Activated CD4-positive, alpha-beta T cell treated with anti-CD3 and anti-CD28 coated beads, Interleukin-2, amount 10 ng/mL, durations not matched to agents 24 days and 14 days (primary cell): ENCODE measurements at regions not wholly inside any gene's neighbourhood (a gene's known extent, or its start where the extent isn't known, plus 50 kb on each side); places are given as distances from the start of the nearest gene placed in this dataset.

Experiments
- DNase-seq: peaks from one replicate; pipeline ENCODE4 v3.0.0; 2022
- H3K27ac Mint-ChIP-seq: one replicate; pipeline ENCODE4 v1.8.0; 2022; ENCODE audit warnings: mild to moderate bottlenecking, mixed read lengths
- H3K27me3 Mint-ChIP-seq: one replicate; pipeline ENCODE4 v1.8.0; 2022; ENCODE audit warnings: mixed read lengths
- H3K36me3 Mint-ChIP-seq: one replicate; pipeline ENCODE4 v1.8.0; 2022; ENCODE audit warnings: low read depth, mild to moderate bottlenecking, mixed read lengths
- H3K4me1 Mint-ChIP-seq: one replicate; pipeline ENCODE4 v1.8.0; 2021; ENCODE audit warnings: mixed read lengths
- H3K4me3 Mint-ChIP-seq: one replicate; pipeline ENCODE4 v1.8.0; 2022; ENCODE audit warnings: mild to moderate bottlenecking, moderate library complexity, mixed read lengths
- H3K9me3 Mint-ChIP-seq: one replicate; pipeline ENCODE4 v1.8.0; 2021; ENCODE audit warnings: mixed read lengths
- intact Hi-C: fragments of 100-400 bp; cut with micrococcal nuclease; formaldehyde crosslinking; loops from one replicate; pipeline ENCODE4 v1.15.1; 2023

- H3K4me3 Mint-ChIP-seq: no peak overlapping the region
- H3K4me1 Mint-ChIP-seq: no peaks in the 10 kb centered on the region
- H3K9me3 Mint-ChIP-seq: no peaks in the 10 kb centered on the region
- DNase-seq: no peak
- intact Hi-C loops: no loop called here
- H3K27me3 Mint-ChIP-seq: no peaks in the 10 kb centered on the region
- H3K27ac Mint-ChIP-seq: no peak overlapping the region
- no peaks in the 10 kb centered on the region for H3K36me3 Mint-ChIP-seq
These were observed 520.0 kb downstream of the ANKRD50 start for GRCh38 chr4:124192544-124192943.

- Mint-ChIP-seq H3K27me3 (no peaks in the 10 kb centered on the region), H3K4me1 (no peaks in the 10 kb centered on the region), H3K36me3 (no peaks in the 10 kb centered on the region), H3K27ac (no peak overlapping the region), H3K9me3 (no peaks in the 10 kb centered on the region), H3K4me3 (no peak overlapping the region)
- intact Hi-C loops: no loop called here
- DNase-seq: no peak
These were observed 513.3 kb downstream of the ANKRD50 start for GRCh38 chr4:124199185-124199584.

GRCh38 chr4:124199755-124200154 is 512.8 kb downstream of the ANKRD50 start:
- Mint-ChIP-seq H3K4me3 (no peak overlapping the region), H3K4me1 (no peaks in the 10 kb centered on the region), H3K36me3 (no peaks in the 10 kb centered on the region), H3K27ac (no peak overlapping the region), H3K27me3 (no peaks in the 10 kb centered on the region), H3K9me3 (no peaks in the 10 kb centered on the region)
- intact Hi-C loops: no loop called here
- no peak for DNase-seq

GRCh38 chr4:124201636-124202035 is 510.9 kb downstream of the ANKRD50 start:
- intact Hi-C loops: no loop called here
- no peak overlapping the region for H3K4me3 Mint-ChIP-seq
- H3K4me1 Mint-ChIP-seq: no peaks in the 10 kb centered on the region
- H3K27me3 Mint-ChIP-seq: no peaks in the 10 kb centered on the region
- no peaks in the 10 kb centered on the region for H3K36me3 Mint-ChIP-seq
- no peaks in the 10 kb centered on the region for H3K9me3 Mint-ChIP-seq
- no peak overlapping the region for H3K27ac Mint-ChIP-seq
- no peak for DNase-seq

GRCh38 chr4:124202099-124202498 is 510.4 kb downstream of the ANKRD50 start:
- Mint-ChIP-seq H3K27me3 (no peaks in the 10 kb centered on the region), H3K36me3 (no peaks in the 10 kb centered on the region), H3K27ac (no peak overlapping the region), H3K9me3 (no peaks in the 10 kb centered on the region), H3K4me1 (no peaks in the 10 kb centered on the region), H3K4me3 (no peak overlapping the region)
- intact Hi-C loops: no loop called here
- no peak for DNase-seq

GRCh38 chr4:124203613-124204238 is 508.8 kb downstream of the ANKRD50 start:
- no peaks in the 10 kb centered on the region for H3K27me3 Mint-ChIP-seq
- H3K4me1 Mint-ChIP-seq: no peaks in the 10 kb centered on the region
- no peaks in the 10 kb centered on the region for H3K9me3 Mint-ChIP-seq
- no peaks in the 10 kb centered on the region for H3K36me3 Mint-ChIP-seq
- no peak overlapping the region for H3K4me3 Mint-ChIP-seq
- H3K27ac Mint-ChIP-seq: no peak overlapping the region
- intact Hi-C loops: no loop called here
- no peak for DNase-seq

- no peaks in the 10 kb centered on the region for H3K36me3 Mint-ChIP-seq
- H3K27ac Mint-ChIP-seq: no peak overlapping the region
- no peaks in the 10 kb centered on the region for H3K4me1 Mint-ChIP-seq
These were observed 505.5 kb downstream of the ANKRD50 start for GRCh38 chr4:124206779-124207605.

GRCh38 chr4:124209211-124209610 is 503.3 kb downstream of the ANKRD50 start:
- DNase-seq: no peak
- no peak overlapping the region for H3K4me3 Mint-ChIP-seq
- no peak overlapping the region for H3K27ac Mint-ChIP-seq
- H3K4me1 Mint-ChIP-seq: no peaks in the 10 kb centered on the region
- no peaks in the 10 kb centered on the region for H3K9me3 Mint-ChIP-seq
- no peaks in the 10 kb centered on the region for H3K27me3 Mint-ChIP-seq
- intact Hi-C loops: no loop called here
- no peaks in the 10 kb centered on the region for H3K36me3 Mint-ChIP-seq

More at GRCh38 chr4:124206779-124207605, 505.5 kb downstream of the ANKRD50 start:
- no peaks in the 10 kb centered on the region for H3K9me3 Mint-ChIP-seq
- DNase-seq: no peak
- H3K4me3 Mint-ChIP-seq: no peak overlapping the region
- intact Hi-C loops: no loop called here
- H3K27me3 Mint-ChIP-seq: no peaks in the 10 kb centered on the region

GRCh38 chr4:124209626-124210025 is 502.9 kb downstream of the ANKRD50 start:
- intact Hi-C loops: no loop called here
- no peak overlapping the region for H3K27ac Mint-ChIP-seq
- no peaks in the 10 kb centered on the region for H3K36me3 Mint-ChIP-seq
- H3K4me3 Mint-ChIP-seq: no peak overlapping the region
- no peaks in the 10 kb centered on the region for H3K9me3 Mint-ChIP-seq
- DNase-seq: no peak
- H3K27me3 Mint-ChIP-seq: no peaks in the 10 kb centered on the region
- no peaks in the 10 kb centered on the region for H3K4me1 Mint-ChIP-seq

GRCh38 chr4:124210746-124211145 is 501.8 kb downstream of the ANKRD50 start:
- Mint-ChIP-seq H3K27me3 (no peaks in the 10 kb centered on the region), H3K27ac (no peak overlapping the region), H3K4me1 (no peaks in the 10 kb centered on the region), H3K36me3 (no peaks in the 10 kb centered on the region), H3K4me3 (no peak overlapping the region), H3K9me3 (no peaks in the 10 kb centered on the region)
- intact Hi-C loops: no loop called here
- no peak for DNase-seq

GRCh38 chr4:124212815-124213630 is 499.5 kb downstream of the ANKRD50 start:
- intact Hi-C loops: no loop called here
- Mint-ChIP-seq H3K36me3 (no peaks in the 10 kb centered on the region), H3K9me3 (no peaks in the 10 kb centered on the region), H3K4me1 (no peaks in the 10 kb centered on the region), H3K4me3 (no peak overlapping the region), H3K27me3 (no peaks in the 10 kb centered on the region), H3K27ac (no peak overlapping the region)
- no peak for DNase-seq

GRCh38 chr4:124219389-124219788 is 493.1 kb downstream of the ANKRD50 start:
- Mint-ChIP-seq H3K4me1 (no peaks in the 10 kb centered on the region), H3K4me3 (no peak overlapping the region), H3K36me3 (no peaks in the 10 kb centered on the region), H3K9me3 (no peaks in the 10 kb centered on the region), H3K27ac (no peak overlapping the region), H3K27me3 (no peaks in the 10 kb centered on the region)
- intact Hi-C loops: no loop called here
- DNase-seq: no peak

GRCh38 chr4:124224256-124224655 is 488.3 kb downstream of the ANKRD50 start:
- DNase-seq: no peak
- intact Hi-C loops: no loop called here
- no peaks in the 10 kb centered on the region for H3K4me1 Mint-ChIP-seq
- H3K27me3 Mint-ChIP-seq: no peaks in the 10 kb centered on the region
- no peaks in the 10 kb centered on the region for H3K36me3 Mint-ChIP-seq
- H3K4me3 Mint-ChIP-seq: no peak overlapping the region
- H3K27ac Mint-ChIP-seq: no peak overlapping the region
- no peaks in the 10 kb centered on the region for H3K9me3 Mint-ChIP-seq

- Mint-ChIP-seq H3K27me3 (no peaks in the 10 kb centered on the region), H3K36me3 (no peaks in the 10 kb centered on the region)
- no peak for DNase-seq
These were observed 484.6 kb downstream of the ANKRD50 start for GRCh38 chr4:124227981-124228380.

More at GRCh38 chr4:124227981-124228380, 484.6 kb downstream of the ANKRD50 start:
- H3K4me1 Mint-ChIP-seq: no peaks in the 10 kb centered on the region
- H3K4me3 Mint-ChIP-seq: no peak overlapping the region
- intact Hi-C loops: no loop called here
- H3K27ac Mint-ChIP-seq: no peak overlapping the region
- H3K9me3 Mint-ChIP-seq: no peaks in the 10 kb centered on the region
